ENCODE measurements at regions not wholly inside any gene's neighbourhood (a gene's known extent, or its start where the extent isn't known, plus 50 kb on each side); places are given as distances from the start of the nearest gene placed in this dataset.

- TF ChIP-seq, protein P1, sequence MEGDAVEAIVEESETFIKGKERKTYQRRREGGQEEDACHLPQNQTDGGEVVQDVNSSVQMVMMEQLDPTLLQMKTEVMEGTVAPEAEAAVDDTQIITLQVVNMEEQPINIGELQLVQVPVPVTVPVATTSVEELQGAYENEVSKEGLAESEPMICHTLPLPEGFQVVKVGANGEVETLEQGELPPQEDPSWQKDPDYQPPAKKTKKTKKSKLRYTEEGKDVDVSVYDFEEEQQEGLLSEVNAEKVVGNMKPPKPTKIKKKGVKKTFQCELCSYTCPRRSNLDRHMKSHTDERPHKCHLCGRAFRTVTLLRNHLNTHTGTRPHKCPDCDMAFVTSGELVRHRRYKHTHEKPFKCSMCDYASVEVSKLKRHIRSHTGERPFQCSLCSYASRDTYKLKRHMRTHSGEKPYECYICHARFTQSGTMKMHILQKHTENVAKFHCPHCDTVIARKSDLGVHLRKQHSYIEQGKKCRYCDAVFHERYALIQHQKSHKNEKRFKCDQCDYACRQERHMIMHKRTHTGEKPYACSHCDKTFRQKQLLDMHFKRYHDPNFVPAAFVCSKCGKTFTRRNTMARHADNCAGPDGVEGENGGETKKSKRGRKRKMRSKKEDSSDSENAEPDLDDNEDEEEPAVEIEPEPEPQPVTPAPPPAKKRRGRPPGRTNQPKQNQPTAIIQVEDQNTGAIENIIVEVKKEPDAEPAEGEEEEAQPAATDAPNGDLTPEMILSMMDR (IDR thresholded peaks at IDR 0.05) = no peak
- no peaks in the 10 kb centered on the region for H3K36me3 Mint-ChIP-seq (ENCODE audit: low read depth)
- Histone ChIP-seq H3K36me3 (ENCODE audit: insufficient read depth, low read length) (no peaks in the 10 kb centered on the region), H3K9me3 (ENCODE audit: control insufficient read depth in 1 of 2, insufficient read depth in 1 of 2, low read length in 2 of 2) (no peaks in the 10 kb centered on the region), H3K4me1 (ENCODE audit: insufficient read depth, low read length) (no peaks in the 10 kb centered on the region), H3K4me3 (ENCODE audit: low read length) (no peak overlapping the region), H3K27me3 (ENCODE audit: control insufficient read depth in 1 of 2, insufficient read depth in 2 of 2, low read length in 2 of 2) (no peaks in the 10 kb centered on the region), H3K27ac (ENCODE audit: low read depth in 1 of 2, low read length in 2 of 2) (no peak overlapping the region)
- no peak overlapping the region for H3K27ac Mint-ChIP-seq
- ChIA-PET CTCF (no interaction called here), POLR2A (no interaction called here)
- no peaks in the 10 kb centered on the region for H3K9me3 Mint-ChIP-seq
- DNase-seq (no peak), ATAC-seq (ENCODE audit: poor library complexity) (no peak)
- no peaks in the 10 kb centered on the region for H3K4me1 Mint-ChIP-seq (ENCODE audit: low read depth)
- H3K4me3 Mint-ChIP-seq = no peak overlapping the region
- no peaks in the 10 kb centered on the region for H3K27me3 Mint-ChIP-seq
- intact Hi-C loops (cut with DNase I, micrococcal nuclease) = no loop called here
These were observed 104.6 kb downstream of the DMRT2 start for GRCh38 chr9:1154739-1155138.

DNA sequence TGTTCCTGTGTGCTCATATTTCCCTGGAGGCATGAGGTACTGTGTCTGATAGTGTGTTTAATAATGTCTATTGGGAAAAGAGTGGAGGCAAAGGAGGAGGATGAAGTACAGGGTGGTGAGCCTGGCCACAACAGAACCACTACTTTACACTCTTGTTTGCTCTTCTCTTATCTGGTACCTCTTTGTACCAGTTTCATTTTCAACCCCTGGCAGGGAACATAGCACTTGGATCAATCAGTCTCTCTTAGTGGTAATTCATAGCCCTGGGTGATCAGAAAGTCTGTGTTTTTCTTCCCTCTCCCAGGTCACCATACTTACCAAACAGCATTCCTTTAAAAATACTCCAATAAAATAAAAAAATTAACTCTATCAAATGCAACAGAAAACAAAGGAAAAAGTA, 105.4 kb downstream of the DMRT2 start:
- intact Hi-C loops (cut with DNase I, micrococcal nuclease) = no loop called here
- ChIA-PET CTCF (no interaction called here), POLR2A (no interaction called here)
- H3K4me3 Mint-ChIP-seq = no peak overlapping the region
- H3K27me3 Mint-ChIP-seq = no peaks in the 10 kb centered on the region
- Histone ChIP-seq H3K9me3 (ENCODE audit: control insufficient read depth in 1 of 2, insufficient read depth in 1 of 2, low read length in 2 of 2) (no peaks in the 10 kb centered on the region), H3K36me3 (ENCODE audit: insufficient read depth, low read length) (no peaks in the 10 kb centered on the region), H3K27ac (ENCODE audit: low read depth in 1 of 2, low read length in 2 of 2) (no peak overlapping the region), H3K4me1 (ENCODE audit: insufficient read depth, low read length) (no peaks in the 10 kb centered on the region), H3K27me3 (ENCODE audit: control insufficient read depth in 1 of 2, insufficient read depth in 2 of 2, low read length in 2 of 2) (no peaks in the 10 kb centered on the region), H3K4me3 (ENCODE audit: low read length) (no peak overlapping the region)
- H3K4me1 Mint-ChIP-seq (ENCODE audit: low read depth) = no peaks in the 10 kb centered on the region
- H3K27ac Mint-ChIP-seq = no peak overlapping the region
- no peak for DNase-seq
- no peaks in the 10 kb centered on the region for H3K36me3 Mint-ChIP-seq (ENCODE audit: low read depth)
- H3K9me3 Mint-ChIP-seq = no peaks in the 10 kb centered on the region
- TF ChIP-seq, protein P1 (IDR thresholded peaks at IDR 0.05) = no peak
- ATAC-seq (ENCODE audit: poor library complexity) = no peak

GRCh38 chr9:1156794-1157550, 106.8 kb downstream of the DMRT2 start:
- H3K9me3 Mint-ChIP-seq = no peaks in the 10 kb centered on the region
- H3K27me3 ChIP-seq (ENCODE audit: control insufficient read depth in 1 of 2, insufficient read depth in 2 of 2, low read length in 2 of 2) = no peaks in the 10 kb centered on the region
- no peak overlapping the region for H3K4me3 ChIP-seq (ENCODE audit: low read length)
- intact Hi-C loops (cut with DNase I, micrococcal nuclease) = no loop called here
- ATAC-seq (ENCODE audit: poor library complexity) = no peak
- no peaks in the 10 kb centered on the region for H3K36me3 ChIP-seq (ENCODE audit: insufficient read depth, low read length)
- no peak overlapping the region for H3K27ac ChIP-seq (ENCODE audit: low read depth in 1 of 2, low read length in 2 of 2)
- no peak for DNase-seq
- CTCF ChIA-PET = no interaction called here
- no peaks in the 10 kb centered on the region for H3K4me1 ChIP-seq (ENCODE audit: insufficient read depth, low read length)
- no peak overlapping the region for H3K27ac Mint-ChIP-seq
- no peaks in the 10 kb centered on the region for H3K36me3 Mint-ChIP-seq (ENCODE audit: low read depth)
- TF ChIP-seq, protein P1 (IDR thresholded peaks at IDR 0.05) = no peak
- H3K4me3 Mint-ChIP-seq = no peak overlapping the region
- H3K4me1 Mint-ChIP-seq (ENCODE audit: low read depth) = no peaks in the 10 kb centered on the region
- no peaks in the 10 kb centered on the region for H3K9me3 ChIP-seq (ENCODE audit: control insufficient read depth in 1 of 2, insufficient read depth in 1 of 2, low read length in 2 of 2)
- POLR2A ChIA-PET = no interaction called here
- H3K27me3 Mint-ChIP-seq = peaks cover 7% of the 10 kb centered on the region
